Endodermal cell (in vitro differentiated cells): ENCODE measurements at regions not wholly inside any gene's neighbourhood (a gene's known extent, or its start where the extent isn't known, plus 50 kb on each side); places are given as distances from the start of the nearest gene placed in this dataset.

Experiments used
- DNase-seq: peaks from one replicate; pipeline ENCODE4 v3.0.0-alpha.2; 2017
- H3K27ac ChIP-seq: 2 replicates; pipeline ENCODE4 v1.5.1; 2013; ENCODE audit warnings: mild to moderate bottlenecking, low read depth, low read length, moderate library complexity
- H3K27me3 ChIP-seq: 2 replicates; pipeline ENCODE4 v1.6.1; 2013; ENCODE audit warnings: mild to moderate bottlenecking, low read length, moderate library complexity; ENCODE audit not compliant: insufficient read depth, control insufficient read depth, poor library complexity, severe bottlenecking
- H3K36me3 ChIP-seq: 2 replicates; pipeline ENCODE4 v1.7.0; 2013; ENCODE audit warnings: mild to moderate bottlenecking, low read length, moderate library complexity; ENCODE audit not compliant: control insufficient read depth, insufficient read depth
- H3K4me1 ChIP-seq: one replicate; pipeline ENCODE4 v1.7.0; 2013; ENCODE audit warnings: low read length; ENCODE audit not compliant: control insufficient read depth, insufficient read depth
- H3K4me3 ChIP-seq: 2 replicates; pipeline ENCODE4 v1.5.1; 2013; ENCODE audit warnings: mild to moderate bottlenecking, low read length, moderate library complexity
- H3K9ac ChIP-seq: 2 replicates; pipeline ENCODE4 v1.6.1; 2013; ENCODE audit warnings: mild to moderate bottlenecking, low read length, moderate library complexity; ENCODE audit not compliant: poor library complexity, severe bottlenecking; ENCODE audit errors: extremely low read depth
- H3K9me3 ChIP-seq: 2 replicates; pipeline ENCODE4 v1.6.1; 2013; ENCODE audit warnings: mild to moderate bottlenecking, low read length, moderate library complexity; ENCODE audit not compliant: control insufficient read depth
- H3K27ac Mint-ChIP-seq: 2 replicates; pipeline ENCODE4 v1.8.0; 2020; ENCODE audit warnings: mixed read lengths
- H3K27me3 Mint-ChIP-seq: 2 replicates; pipeline ENCODE4 v1.8.0; 2021; ENCODE audit warnings: mild to moderate bottlenecking, mixed read lengths; ENCODE audit not compliant: insufficient read depth
- H3K36me3 Mint-ChIP-seq: 2 replicates; pipeline ENCODE4 v1.8.0; 2020; ENCODE audit warnings: low read depth, mixed read lengths
- H3K4me1 Mint-ChIP-seq: 2 replicates; pipeline ENCODE4 v1.8.0; 2020; ENCODE audit warnings: mixed read lengths
- H3K4me3 Mint-ChIP-seq: 2 replicates; pipeline ENCODE4 v1.8.0; 2020; ENCODE audit warnings: mild to moderate bottlenecking, moderate library complexity, mixed read lengths
- H3K9me3 Mint-ChIP-seq: 2 replicates; pipeline ENCODE4 v1.8.0; 2020; ENCODE audit warnings: mild to moderate bottlenecking, mixed read lengths
- WGBS, 2 experiments: methylation state at CpG; one replicate each; pipeline versions ENCODE4 v1.1.5 to v1.1.7; 2013; ENCODE audit warnings: missing lambda C conversion rate in 2 of 2, mixed read lengths in 1 of 2; ENCODE audit not compliant: insufficient coverage in 1 of 2, insufficient read length in 1 of 2; 5-methylcytosine and 5-hydroxymethylcytosine counted together
- TF ChIP-seq, protein P1 (sequence below): fragments of 200-600 bp; sonication (generic); conservative IDR thresholded peaks from 2 replicates; pipeline ENCODE4 v1.5.0; 2021; ENCODE audit warnings: antibody characterized with exemption, mild to moderate bottlenecking

DNA sequence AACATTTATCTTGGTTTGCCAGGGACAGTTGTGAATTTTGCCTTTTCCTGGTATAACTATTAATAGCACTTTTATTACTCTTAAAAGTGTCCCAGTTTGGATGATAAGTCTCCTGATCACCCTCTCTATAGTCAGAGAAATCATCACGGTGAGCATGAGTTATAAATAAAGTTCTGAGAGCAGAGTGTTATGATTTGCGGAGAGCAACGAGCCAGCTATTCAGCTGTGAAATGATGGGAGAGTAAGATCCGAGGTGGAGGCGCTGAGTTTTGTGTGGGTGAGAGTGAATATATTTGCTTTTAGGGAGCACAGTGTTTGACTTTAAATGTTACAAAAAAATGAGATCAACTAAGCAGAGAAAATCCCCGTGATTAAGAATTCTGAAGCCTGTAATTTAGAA, 179.6 kb downstream of the DSC3 start:
- H3K36me3 Mint-ChIP-seq, result no peaks in the 10 kb centered on the region
- H3K4me1 ChIP-seq, result no peaks in the 10 kb centered on the region
- H3K27me3 Mint-ChIP-seq, result no peaks in the 10 kb centered on the region
- H3K4me3 ChIP-seq, result no peak overlapping the region
- no peaks in the 10 kb centered on the region for H3K9me3 ChIP-seq
- H3K27me3 ChIP-seq, result no peaks in the 10 kb centered on the region
- H3K27ac Mint-ChIP-seq, result no peak overlapping the region
- no peaks in the 10 kb centered on the region for H3K36me3 ChIP-seq
- H3K27ac ChIP-seq, result no peak overlapping the region
- TF ChIP-seq, protein P1, sequence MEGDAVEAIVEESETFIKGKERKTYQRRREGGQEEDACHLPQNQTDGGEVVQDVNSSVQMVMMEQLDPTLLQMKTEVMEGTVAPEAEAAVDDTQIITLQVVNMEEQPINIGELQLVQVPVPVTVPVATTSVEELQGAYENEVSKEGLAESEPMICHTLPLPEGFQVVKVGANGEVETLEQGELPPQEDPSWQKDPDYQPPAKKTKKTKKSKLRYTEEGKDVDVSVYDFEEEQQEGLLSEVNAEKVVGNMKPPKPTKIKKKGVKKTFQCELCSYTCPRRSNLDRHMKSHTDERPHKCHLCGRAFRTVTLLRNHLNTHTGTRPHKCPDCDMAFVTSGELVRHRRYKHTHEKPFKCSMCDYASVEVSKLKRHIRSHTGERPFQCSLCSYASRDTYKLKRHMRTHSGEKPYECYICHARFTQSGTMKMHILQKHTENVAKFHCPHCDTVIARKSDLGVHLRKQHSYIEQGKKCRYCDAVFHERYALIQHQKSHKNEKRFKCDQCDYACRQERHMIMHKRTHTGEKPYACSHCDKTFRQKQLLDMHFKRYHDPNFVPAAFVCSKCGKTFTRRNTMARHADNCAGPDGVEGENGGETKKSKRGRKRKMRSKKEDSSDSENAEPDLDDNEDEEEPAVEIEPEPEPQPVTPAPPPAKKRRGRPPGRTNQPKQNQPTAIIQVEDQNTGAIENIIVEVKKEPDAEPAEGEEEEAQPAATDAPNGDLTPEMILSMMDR, result no peak
- WGBS, 2 experiments, result 89 to 94% methylated on average over 5 to 6 of the region's 6 CpGs
- peaks cover 3% of the 10 kb centered on the region for H3K4me1 Mint-ChIP-seq
- H3K9ac ChIP-seq, result no peak overlapping the region
- H3K9me3 Mint-ChIP-seq, result peaks cover 3% of the 10 kb centered on the region
- H3K4me3 Mint-ChIP-seq, result no peak overlapping the region
- no peak for DNase-seq

DNA sequence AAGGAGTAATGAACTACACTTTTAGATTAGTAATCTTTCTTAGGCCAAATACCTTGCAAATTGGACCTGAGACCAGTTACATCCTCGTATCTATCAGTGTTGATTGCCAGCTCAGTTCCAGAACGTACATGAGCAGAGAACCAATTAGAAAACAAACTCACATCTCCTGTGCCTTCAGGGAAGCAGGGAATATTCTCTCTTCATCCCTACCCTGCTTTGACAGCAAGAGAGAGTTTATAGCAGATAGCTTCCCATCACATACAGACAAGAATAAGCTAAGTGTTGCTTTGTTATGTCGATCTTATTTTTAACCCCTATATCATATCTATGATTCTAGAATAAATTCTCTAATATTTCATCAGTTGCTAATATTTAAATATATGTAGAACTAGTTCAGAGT, 181.8 kb downstream of the DSC3 start:
- Histone ChIP-seq H3K27me3 (no peaks in the 10 kb centered on the region), H3K4me3 (no peak overlapping the region), H3K27ac (no peak overlapping the region), H3K4me1 (no peaks in the 10 kb centered on the region), H3K36me3 (no peaks in the 10 kb centered on the region), H3K9me3 (no peaks in the 10 kb centered on the region), H3K9ac (no peak overlapping the region)
- Mint-ChIP-seq H3K36me3 (no peaks in the 10 kb centered on the region), H3K4me1 (peaks cover 3% of the 10 kb centered on the region), H3K9me3 (no peaks in the 10 kb centered on the region), H3K4me3 (no peak overlapping the region), H3K27me3 (no peaks in the 10 kb centered on the region), H3K27ac (no peak overlapping the region)
- WGBS, 2 experiments, result 94 to 100% methylated on average over 1 to 2 of the region's 3 CpGs
- no peak for DNase-seq
- TF ChIP-seq, protein P1, result no peak

DNA sequence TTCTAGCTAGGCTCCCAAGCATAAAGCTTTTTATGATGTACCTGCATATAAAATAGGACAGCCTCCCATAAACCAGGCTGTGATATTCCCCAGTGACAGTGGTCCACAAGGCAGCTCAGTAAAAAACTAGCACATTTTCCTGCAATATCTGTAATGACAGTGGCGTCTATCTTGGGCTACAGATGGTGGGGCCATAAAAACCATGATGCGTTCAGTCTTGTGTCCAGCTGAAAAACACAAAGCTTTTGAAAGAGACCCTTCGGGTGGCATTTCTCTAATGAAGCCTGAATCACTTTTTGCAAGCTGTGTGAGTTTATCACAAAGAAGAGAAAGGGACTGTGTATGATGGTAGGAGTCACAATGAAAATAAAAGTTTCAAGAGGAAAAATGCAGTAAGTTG, 183.5 kb downstream of the DSC3 start:
- Histone ChIP-seq H3K27ac (no peak overlapping the region), H3K4me1 (no peaks in the 10 kb centered on the region), H3K27me3 (no peaks in the 10 kb centered on the region), H3K36me3 (no peaks in the 10 kb centered on the region), H3K9ac (no peak overlapping the region), H3K4me3 (no peak overlapping the region), H3K9me3 (no peaks in the 10 kb centered on the region)
- WGBS, 2 experiments, result 90% methylated on average over 3 of the region's 3 CpGs
- H3K9me3 Mint-ChIP-seq, result no peaks in the 10 kb centered on the region
- no peak overlapping the region for H3K27ac Mint-ChIP-seq
- DNase-seq, result no peak
- TF ChIP-seq, protein P1, result no peak
- H3K4me1 Mint-ChIP-seq, result peaks cover 3% of the 10 kb centered on the region
- no peak overlapping the region for H3K4me3 Mint-ChIP-seq
- H3K27me3 Mint-ChIP-seq, result no peaks in the 10 kb centered on the region
- H3K36me3 Mint-ChIP-seq, result no peaks in the 10 kb centered on the region
